Activated CD4-positive, CD25-positive, alpha-beta regulatory T cell (primary cell): ENCODE measurements at regions not wholly inside any gene's neighbourhood (a gene's known extent, or its start where the extent isn't known, plus 50 kb on each side); places are given as distances from the start of the nearest gene placed in this dataset.
"Not testable (repeated sequence)": the region's sequence is repeated elsewhere in the genome, so short reads cannot be mapped to it uniquely, and the experiment has no call there.

Experiments
- DNase-seq, 4 experiments: peaks; one replicate each; lab custom pipeline; 2025; lab: John Stamatoyannopoulos, UW

GRCh38 chr10:131834152-131834810, 66.5 kb upstream of the PPP2R2D start:
- no peak for DNase-seq

- no peak for DNase-seq
These were observed 61.7 kb upstream of the PPP2R2D start for GRCh38 chr10:131838966-131839742.

GRCh38 chr10:131839880-131840787, 60.7 kb upstream of the PPP2R2D start:
- not testable (repeated sequence) for DNase-seq

- no peak for DNase-seq
These were observed 60.1 kb upstream of the PPP2R2D start for GRCh38 chr10:131840788-131841118.

- no peak for DNase-seq
These were observed 59.6 kb upstream of the PPP2R2D start for GRCh38 chr10:131841131-131841660.

GRCh38 chr10:131841661-131842139, 59.1 kb upstream of the PPP2R2D start:
- DNase-seq = no peak

GRCh38 chr10:131842351-131843088, 58.3 kb upstream of the PPP2R2D start:
- DNase-seq = no peak

- DNase-seq = no peak
These were observed 57.7 kb upstream of the PPP2R2D start for GRCh38 chr10:131843089-131843595.

GRCh38 chr10:131843881-131844284, 56.9 kb upstream of the PPP2R2D start:
- DNase-seq = no peak

GRCh38 chr10:131844529-131845084, 56.2 kb upstream of the PPP2R2D start:
- DNase-seq = no peak

- DNase-seq = no peak
These were observed 55.1 kb upstream of the PPP2R2D start for GRCh38 chr10:131845505-131846239.

- no peak for DNase-seq
These were observed 54.3 kb upstream of the PPP2R2D start for GRCh38 chr10:131846240-131847101.

GRCh38 chr10:131847241-131847783, 53.5 kb upstream of the PPP2R2D start:
- DNase-seq = no peak

- DNase-seq = no peak
These were observed 52.5 kb upstream of the PPP2R2D start for GRCh38 chr10:131848296-131848695.

- no peak for DNase-seq
These were observed 51.8 kb upstream of the PPP2R2D start for GRCh38 chr10:131848741-131849590.

GRCh38 chr10:131849591-131850382, 51.0 kb upstream of the PPP2R2D start:
- no peak for DNase-seq

- no peak for DNase-seq
These were observed 50.4 kb upstream of the PPP2R2D start for GRCh38 chr10:131850383-131850870.
